Transverse colon (tissue), 4 donors: ENCODE measurements at regions not wholly inside any gene's neighbourhood (a gene's known extent, or its start where the extent isn't known, plus 50 kb on each side); places are given as distances from the start of the nearest gene placed in this dataset.

ENCODE experiments used
- DNase-seq: peaks from one replicate; pipeline ENCODE4 v3.0.0-alpha.2; 2019
- H3K27ac ChIP-seq, 4 donors: fragments of 200-600 bp; sonication (generic); 2 replicates each; pipeline ENCODE4 v1.5.1; 2016 to 2018; ENCODE audit warnings: inconsistent platforms in 4 of 4
- H3K27me3 ChIP-seq: fragments of 200-600 bp; sonication (generic); 2 replicates; pipeline ENCODE4 v1.5.1; 2017; ENCODE audit warnings: inconsistent platforms
- H3K36me3 ChIP-seq, 4 donors: fragments of 200-600 bp; sonication (generic); 2 replicates each; pipeline ENCODE4 v1.5.1; 2017 to 2019; ENCODE audit warnings: inconsistent platforms in 4 of 4
- H3K4me1 ChIP-seq, 4 donors: fragments of 200-600 bp; sonication (generic); 2 replicates each; pipeline ENCODE4 v1.5.1; 2017 to 2020; ENCODE audit warnings: inconsistent platforms in 4 of 4
- H3K4me3 ChIP-seq, 4 donors: fragments of 200-600 bp; sonication (generic); 1 replicate in 1 of 4; 2 replicates in 3 of 4; pipeline versions ENCODE4 v1.5.1 to v1.6.1; 2017 to 2019; ENCODE audit warnings: inconsistent platforms in 4 of 4
- H3K9me3 ChIP-seq, 2 donors: fragments of 200-600 bp; sonication (generic); 2 replicates each; pipeline ENCODE4 v1.5.1; 2017 to 2019; ENCODE audit warnings: inconsistent platforms in 2 of 2
- CTCF ChIP-seq, 5 experiments: fragments of 200-600 bp in 3 of 5; fragments of 450-650 bp in 2 of 5; sonication (generic) in 3 of 5; IDR thresholded peaks; 1 replicate in 2 of 5; 2 replicates in 3 of 5; pipeline ENCODE4 v1.5.1; 2016 to 2017; ENCODE audit warnings: antibody characterized with exemption in 5 of 5, inconsistent platforms in 3 of 5, mild to moderate bottlenecking in 2 of 5, moderate library complexity in 1 of 5
- EP300 ChIP-seq: sonication (generic); formaldehyde crosslinking; IDR thresholded peaks from one replicate; pipeline ENCODE4 v1.6.1; 2017; ENCODE audit warnings: antibody characterized with exemption, low read depth
- POLR2A ChIP-seq: fragments of 450-650 bp; IDR thresholded peaks from one replicate; pipeline ENCODE4 v1.6.1; 2016; ENCODE audit warnings: antibody characterized with exemption, mild to moderate bottlenecking, moderate library complexity
- POLR2AphosphoS5 ChIP-seq, 3 donors: sonication (generic); formaldehyde crosslinking; IDR thresholded peaks; one replicate each; pipeline ENCODE4 v1.6.1; 2016; ENCODE audit warnings: antibody characterized with exemption in 3 of 3
- WGBS, 2 donors: methylation state at CpG; one replicate each; pipeline ENCODE4 v1.1.5; 2018; ENCODE audit warnings: low coverage in 1 of 2; 5-methylcytosine and 5-hydroxymethylcytosine counted together
- in situ Hi-C, 4 donors: fragments of 200-750 bp; cut with MboI; loops; one replicate each; pipeline versions ENCODE4 v1.15.0 to v1.15.1; 2017; ENCODE audit warnings: low sequenced_read_pairs in 3 of 4, low pct_ligation_motif_present in 1 of 4, low pct_unique_long_range_greater_than_20kb in 1 of 4
- intact Hi-C: fragments of 100-400 bp; cut with DNase I; formaldehyde crosslinking; loops from one replicate; pipeline ENCODE4 v1.15.1; 2023; ENCODE audit warnings: low total_unique reads

GRCh38 chr21:15272171-15272570, 207.4 kb upstream of the NRIP1 start:
- no peak for DNase-seq
- H3K36me3 ChIP-seq = no peaks in the 10 kb centered on the region
- H3K27ac ChIP-seq = no peak overlapping the region
- intact Hi-C loops (no loop called here), in situ Hi-C loops (loop anchor here in 1 of 4 donors (25.0 kb wide), 1 partner anchor 90 kb away; no protein-coding TSS in a partner anchor)
- no peaks in the 10 kb centered on the region for H3K4me1 ChIP-seq
- no peaks in the 10 kb centered on the region for H3K27me3 ChIP-seq
- H3K4me3 ChIP-seq = no peak overlapping the region
- TF ChIP-seq EP300 = no peak
- no peak for TF ChIP-seq POLR2A
- no peak for TF ChIP-seq POLR2AphosphoS5 (IDR thresholded peaks at IDR 0.05)
- no peak for TF ChIP-seq CTCF (IDR thresholded peaks at IDR 0.05)
- WGBS, 2 donors = 88% methylated on average over 4 of the region's 4 CpGs; no CpG with 5 or more reads in 1 of the 2 donors
- H3K9me3 ChIP-seq = no peaks in the 10 kb centered on the region

DNA sequence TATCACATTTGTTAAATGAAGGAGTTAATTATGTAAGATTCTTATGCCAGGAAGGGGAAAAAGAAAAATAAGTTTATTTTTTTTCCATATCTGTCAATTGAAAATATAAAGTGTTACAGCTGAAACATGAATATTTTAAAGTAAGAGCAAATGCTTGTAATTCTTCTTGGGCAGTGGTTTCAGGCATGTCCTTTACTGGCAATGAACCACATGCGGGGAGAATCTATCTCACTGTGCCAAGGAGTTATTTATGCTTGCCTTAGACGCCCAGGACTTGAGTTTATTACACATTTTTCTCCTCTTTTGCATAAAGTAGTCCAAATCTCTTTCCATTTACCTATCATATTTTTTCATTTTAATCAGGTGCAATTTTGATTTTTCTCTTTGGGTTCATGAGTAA, 207.8 kb upstream of the NRIP1 start:
- WGBS, 2 donors = 47 to 52% methylated on average over 2 of the region's 2 CpGs
- H3K27ac ChIP-seq = no peak overlapping the region
- no peaks in the 10 kb centered on the region for H3K4me1 ChIP-seq
- no peak for DNase-seq
- no peaks in the 10 kb centered on the region for H3K27me3 ChIP-seq
- in situ Hi-C loops = loop anchor here in 1 of 4 donors (25.0 kb wide), 1 partner anchor 90 kb away; no protein-coding TSS in a partner anchor
- TF ChIP-seq POLR2A (no peak), POLR2AphosphoS5 (IDR thresholded peaks at IDR 0.05) (no peak), EP300 (no peak), CTCF (IDR thresholded peaks at IDR 0.05) (no peak)
- no peaks in the 10 kb centered on the region for H3K9me3 ChIP-seq
- H3K4me3 ChIP-seq = no peak overlapping the region
- intact Hi-C loops = no loop called here
- H3K36me3 ChIP-seq = no peaks in the 10 kb centered on the region

DNA sequence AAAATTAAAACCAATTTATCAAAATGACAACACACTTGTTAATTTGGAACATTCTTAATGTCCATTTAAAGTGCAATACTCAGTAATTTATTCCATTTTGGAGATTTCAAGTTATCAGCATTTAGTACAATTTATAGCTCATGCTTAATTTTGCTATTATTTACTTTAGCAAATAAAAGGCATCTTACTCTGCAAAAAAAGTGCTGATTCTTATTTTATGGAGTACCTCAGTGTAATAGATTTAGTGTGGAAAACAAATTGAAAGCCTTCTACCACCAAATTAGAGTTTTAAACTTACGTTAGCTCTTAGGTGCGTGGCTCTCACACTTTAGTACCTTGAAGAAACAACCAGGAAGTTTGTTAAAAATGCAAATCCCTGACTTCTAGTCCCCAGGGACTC, 208.4 kb upstream of the NRIP1 start:
- 92% methylated on average over 2 of the region's 2 CpGs for WGBS, 2 donors
- H3K36me3 ChIP-seq = no peaks in the 10 kb centered on the region
- H3K4me1 ChIP-seq = no peaks in the 10 kb centered on the region
- no peaks in the 10 kb centered on the region for H3K27me3 ChIP-seq
- intact Hi-C loops = no loop called here
- no peak for DNase-seq
- no peak overlapping the region for H3K4me3 ChIP-seq
- H3K27ac ChIP-seq = no peak overlapping the region
- in situ Hi-C loops = loop anchor here in 1 of 4 donors (25.0 kb wide), 1 partner anchor 89 kb away; no protein-coding TSS in a partner anchor
- TF ChIP-seq POLR2AphosphoS5 (IDR thresholded peaks at IDR 0.05) = no peak
- TF ChIP-seq EP300 = no peak
- TF ChIP-seq CTCF (IDR thresholded peaks at IDR 0.05) = no peak
- TF ChIP-seq POLR2A = no peak
- no peaks in the 10 kb centered on the region for H3K9me3 ChIP-seq

DNA sequence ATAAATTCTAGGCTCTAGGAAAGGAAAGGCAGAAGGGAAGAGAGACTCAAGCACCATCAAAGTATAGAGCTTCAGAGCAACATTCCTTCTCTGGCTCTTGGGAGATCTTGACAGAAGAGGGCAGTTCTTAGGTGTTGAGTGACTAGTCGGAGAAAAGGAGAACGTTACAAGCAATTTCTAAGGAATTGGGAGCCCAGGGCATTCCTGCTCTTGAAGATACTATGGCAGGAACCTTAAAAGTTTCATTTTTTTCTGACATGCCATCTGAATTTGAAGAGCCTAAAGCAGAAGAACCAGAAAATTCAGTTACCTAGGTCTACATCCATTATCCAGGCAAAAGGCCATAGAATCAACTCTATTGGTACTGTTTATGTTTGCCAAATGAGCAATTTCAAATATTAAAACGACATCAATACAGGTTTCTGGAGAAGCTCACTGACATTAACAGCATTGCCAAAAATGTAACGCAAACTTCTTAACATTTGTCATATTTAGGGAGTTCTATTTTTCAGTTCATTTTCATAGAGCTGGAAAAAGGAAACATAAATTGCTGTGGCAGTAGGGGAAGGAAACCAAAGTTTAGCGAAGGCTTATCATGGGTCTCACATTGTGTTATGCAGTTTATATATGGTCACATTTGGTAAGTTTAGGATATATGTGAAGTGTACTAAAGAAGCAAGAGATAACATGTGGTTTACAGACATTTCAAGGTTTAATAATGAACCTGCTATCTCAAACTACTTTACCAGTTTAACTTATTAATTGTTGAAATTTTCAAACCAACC, 210.1 kb upstream of the NRIP1 start:
- Histone ChIP-seq H3K4me1 (no peaks in the 10 kb centered on the region), H3K4me3 (no peak overlapping the region), H3K36me3 (no peaks in the 10 kb centered on the region), H3K27me3 (no peaks in the 10 kb centered on the region), H3K27ac (no peak overlapping the region), H3K9me3 (no peaks in the 10 kb centered on the region)
- intact Hi-C loops (no loop called here), in situ Hi-C loops (loop anchor here in 1 of 4 donors (25.0 kb wide), 2 partner anchors 87 to 187 kb away; no protein-coding TSS in a partner anchor)
- 66 to 69% methylated on average over 5 of the region's 5 CpGs for WGBS, 2 donors
- DNase-seq = no peak
- TF ChIP-seq EP300 (no peak), POLR2A (no peak), POLR2AphosphoS5 (IDR thresholded peaks at IDR 0.05) (no peak), CTCF (IDR thresholded peaks at IDR 0.05) (no peak)
